Panc1 (cell line): ENCODE measurements at regions not wholly inside any gene's neighbourhood (a gene's known extent, or its start where the extent isn't known, plus 50 kb on each side); places are given as distances from the start of the nearest gene placed in this dataset.

Source experiments
- ATAC-seq: fragments of 200-7000 bp; cut with Tn5 transposase; 2 replicates; pipeline ENCODE4 v1.9.1; 2020; ENCODE audit warnings: mild to moderate bottlenecking, moderate library complexity
- BruUV-seq: library from RNA; stranded (reverse); fragments of 400-500 nt; replicated peaks from 2 replicates; lab custom pipeline; 2021; lab: Mats Ljungman, UMichigan
- CTCF ChIA-PET: fragments of 300-600 bp; sonication (Branson Sonifier 250); formaldehyde crosslinking; loops from one replicate; lab custom pipeline; 2022; ENCODE audit warnings: antibody characterized with exemption; lab: Charles Lee
- POLR2A ChIA-PET: fragments of 300-600 bp; sonication (Branson Sonifier 250); formaldehyde crosslinking; loops from one replicate; lab custom pipeline; 2022; ENCODE audit warnings: antibody characterized with exemption; lab: Charles Lee
- DNase-seq: peaks from one replicate; pipeline ENCODE4 v3.0.0-alpha.2; 2010; ENCODE audit warnings: low read depth, low spot score
- H3K27ac ChIP-seq: 2 replicates; pipeline ENCODE4 v1.5.1; 2011; ENCODE audit warnings: mild to moderate bottlenecking, low read length, inconsistent platforms
- H3K27me3 ChIP-seq: fragments of 200-500 bp; sonication (Bioruptor generic); 2 replicates; pipeline ENCODE4 v1.6.0; 2014; ENCODE audit warnings: low read length, inconsistent platforms; ENCODE audit not compliant: control insufficient read depth, insufficient read depth
- H3K36me3 ChIP-seq: fragments of 200-500 bp; sonication (Bioruptor generic); 2 replicates; pipeline ENCODE4 v1.5.1; 2014; ENCODE audit warnings: inconsistent platforms, mild to moderate bottlenecking, low read length, moderate library complexity; ENCODE audit not compliant: control insufficient read depth, insufficient read depth
- H3K4me1 ChIP-seq: 2 replicates; pipeline ENCODE4 v1.5.1; 2011; ENCODE audit warnings: inconsistent platforms, mild to moderate bottlenecking, low read length, moderate library complexity; ENCODE audit not compliant: control insufficient read depth, insufficient read depth
- H3K4me3 ChIP-seq, 2 experiments: 2 replicates each; pipeline ENCODE4 v1.5.1; 2011 to 2012; ENCODE audit warnings: low read depth in 2 of 2, low read length in 2 of 2, mild to moderate bottlenecking in 2 of 2, inconsistent platforms in 1 of 2, moderate library complexity in 1 of 2
- H3K9me3 ChIP-seq: fragments of 200-500 bp; sonication (Bioruptor generic); 2 replicates; pipeline ENCODE4 v1.5.1; 2014; ENCODE audit warnings: low read depth, mild to moderate bottlenecking, inconsistent platforms, low read length, moderate library complexity; ENCODE audit not compliant: control insufficient read depth, insufficient read depth
- POLR2AphosphoS5 ChIP-seq: IDR thresholded peaks from 2 replicates; pipeline ENCODE4 v1.6.1; 2012; ENCODE audit warnings: mild to moderate bottlenecking, low read depth, low read length, moderate library complexity
- SIN3A ChIP-seq: IDR thresholded peaks from 2 replicates; pipeline ENCODE4 v1.6.1; 2012; ENCODE audit warnings: low read depth, mild to moderate bottlenecking, low read length, moderate library complexity, borderline replicate concordance; ENCODE audit not compliant: insufficient read depth
- TCF7L2 ChIP-seq: IDR thresholded peaks from 2 replicates; pipeline ENCODE4 v1.6.1; 2011; ENCODE audit warnings: mild to moderate bottlenecking, low read depth, low read length, inconsistent platforms
- in situ Hi-C: cut with HindIII; loops from 2 replicates; pipeline ENCODE4 v1.10.0; 2016; ENCODE audit warnings: low sequenced_read_pairs, low pct_unique_long_range_greater_than_20kb
- intact Hi-C: fragments of 100-400 bp; cut with micrococcal nuclease; formaldehyde crosslinking; loops from one replicate; pipeline ENCODE4 v1.10.0; 2022; ENCODE audit not compliant: unreplicated experiment
- TF ChIP-seq, protein P1 (sequence below): fragments of 450-650 bp; IDR thresholded peaks from 2 replicates; pipeline ENCODE4 v1.5.1; 2017; ENCODE audit warnings: mild to moderate bottlenecking
- TF ChIP-seq, protein P2 (sequence below), 2 experiments: IDR thresholded peaks; 2 replicates each; pipeline ENCODE4 v1.6.1; 2011 to 2012; ENCODE audit warnings: low read depth in 2 of 2, control low read depth in 1 of 2, low read length in 1 of 2, mild to moderate bottlenecking in 1 of 2, moderate library complexity in 1 of 2; ENCODE audit not compliant: insufficient read depth in 1 of 2

DNA sequence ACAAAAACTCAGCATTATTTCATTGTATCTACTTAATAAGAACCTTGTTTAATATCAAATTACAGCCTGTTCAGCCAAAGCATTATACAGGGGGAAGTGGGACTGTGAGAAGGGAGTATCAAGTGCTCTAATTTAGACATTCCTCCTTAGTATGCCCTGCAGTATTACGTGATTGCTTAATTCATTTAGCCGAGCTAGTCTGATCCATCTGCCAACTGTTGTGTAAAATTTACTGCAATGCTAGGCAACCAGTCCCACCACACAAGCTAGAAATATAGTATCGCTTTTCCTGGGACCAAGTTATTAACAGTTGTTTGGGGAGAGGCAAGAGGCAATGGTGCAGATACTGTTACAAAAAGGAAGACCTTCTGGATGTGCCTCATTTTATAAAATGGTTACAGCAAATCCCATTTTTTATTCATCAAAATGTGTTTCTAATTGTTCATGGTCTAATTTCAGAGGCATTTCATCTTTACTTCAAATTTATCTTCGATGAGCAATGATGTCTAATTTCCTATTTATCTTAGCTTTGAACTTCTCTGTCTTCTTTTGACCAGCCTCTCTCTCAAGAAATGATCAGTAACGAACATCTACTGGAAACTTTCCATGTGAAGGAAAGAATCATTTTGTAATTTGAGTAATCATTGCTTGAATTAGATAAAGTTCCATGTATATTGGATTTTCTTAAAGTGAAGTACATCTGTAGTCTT lies 283.3 kb downstream of the DUSP10 start:
- ChIA-PET POLR2A (no interaction called here), CTCF (no interaction called here)
- Histone ChIP-seq H3K4me1 (no peaks in the 10 kb centered on the region), H3K36me3 (no peaks in the 10 kb centered on the region), H3K27me3 (no peaks in the 10 kb centered on the region), H3K27ac (no peak overlapping the region), H3K4me3 (no peak overlapping the region), H3K9me3 (no peaks in the 10 kb centered on the region)
- TF ChIP-seq, protein P1, sequence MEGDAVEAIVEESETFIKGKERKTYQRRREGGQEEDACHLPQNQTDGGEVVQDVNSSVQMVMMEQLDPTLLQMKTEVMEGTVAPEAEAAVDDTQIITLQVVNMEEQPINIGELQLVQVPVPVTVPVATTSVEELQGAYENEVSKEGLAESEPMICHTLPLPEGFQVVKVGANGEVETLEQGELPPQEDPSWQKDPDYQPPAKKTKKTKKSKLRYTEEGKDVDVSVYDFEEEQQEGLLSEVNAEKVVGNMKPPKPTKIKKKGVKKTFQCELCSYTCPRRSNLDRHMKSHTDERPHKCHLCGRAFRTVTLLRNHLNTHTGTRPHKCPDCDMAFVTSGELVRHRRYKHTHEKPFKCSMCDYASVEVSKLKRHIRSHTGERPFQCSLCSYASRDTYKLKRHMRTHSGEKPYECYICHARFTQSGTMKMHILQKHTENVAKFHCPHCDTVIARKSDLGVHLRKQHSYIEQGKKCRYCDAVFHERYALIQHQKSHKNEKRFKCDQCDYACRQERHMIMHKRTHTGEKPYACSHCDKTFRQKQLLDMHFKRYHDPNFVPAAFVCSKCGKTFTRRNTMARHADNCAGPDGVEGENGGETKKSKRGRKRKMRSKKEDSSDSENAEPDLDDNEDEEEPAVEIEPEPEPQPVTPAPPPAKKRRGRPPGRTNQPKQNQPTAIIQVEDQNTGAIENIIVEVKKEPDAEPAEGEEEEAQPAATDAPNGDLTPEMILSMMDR = no peak
- ATAC-seq (no peak), DNase-seq (no peak)
- BruUV-seq = no TSS peak
- intact Hi-C loops = no loop called here
- in situ Hi-C loops = no loop called here

DNA sequence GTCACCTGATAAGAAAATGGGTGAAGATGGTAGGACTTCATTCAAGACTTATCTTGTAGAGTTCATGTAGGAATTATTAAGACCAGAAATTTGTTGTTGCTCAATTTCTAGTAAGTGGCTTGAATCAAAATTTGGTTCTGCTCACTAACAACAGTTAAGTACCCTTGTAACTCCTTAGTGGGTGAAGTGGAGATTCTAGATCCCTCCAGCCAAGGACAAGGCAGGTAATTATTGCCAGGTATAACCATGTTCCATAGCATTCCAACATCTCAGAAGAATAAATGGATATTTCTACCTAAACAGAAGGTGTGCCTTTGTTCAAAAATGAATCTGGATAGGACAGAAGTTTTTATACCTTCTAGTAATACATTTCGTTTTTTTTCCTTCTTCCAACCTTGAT lies 282.3 kb downstream of the DUSP10 start:
- DNase-seq = no peak
- TF ChIP-seq, protein P1 = no peak
- TF ChIP-seq POLR2AphosphoS5 (no peak), SIN3A (no peak), TCF7L2 (no peak)
- TF ChIP-seq, protein P2, sequence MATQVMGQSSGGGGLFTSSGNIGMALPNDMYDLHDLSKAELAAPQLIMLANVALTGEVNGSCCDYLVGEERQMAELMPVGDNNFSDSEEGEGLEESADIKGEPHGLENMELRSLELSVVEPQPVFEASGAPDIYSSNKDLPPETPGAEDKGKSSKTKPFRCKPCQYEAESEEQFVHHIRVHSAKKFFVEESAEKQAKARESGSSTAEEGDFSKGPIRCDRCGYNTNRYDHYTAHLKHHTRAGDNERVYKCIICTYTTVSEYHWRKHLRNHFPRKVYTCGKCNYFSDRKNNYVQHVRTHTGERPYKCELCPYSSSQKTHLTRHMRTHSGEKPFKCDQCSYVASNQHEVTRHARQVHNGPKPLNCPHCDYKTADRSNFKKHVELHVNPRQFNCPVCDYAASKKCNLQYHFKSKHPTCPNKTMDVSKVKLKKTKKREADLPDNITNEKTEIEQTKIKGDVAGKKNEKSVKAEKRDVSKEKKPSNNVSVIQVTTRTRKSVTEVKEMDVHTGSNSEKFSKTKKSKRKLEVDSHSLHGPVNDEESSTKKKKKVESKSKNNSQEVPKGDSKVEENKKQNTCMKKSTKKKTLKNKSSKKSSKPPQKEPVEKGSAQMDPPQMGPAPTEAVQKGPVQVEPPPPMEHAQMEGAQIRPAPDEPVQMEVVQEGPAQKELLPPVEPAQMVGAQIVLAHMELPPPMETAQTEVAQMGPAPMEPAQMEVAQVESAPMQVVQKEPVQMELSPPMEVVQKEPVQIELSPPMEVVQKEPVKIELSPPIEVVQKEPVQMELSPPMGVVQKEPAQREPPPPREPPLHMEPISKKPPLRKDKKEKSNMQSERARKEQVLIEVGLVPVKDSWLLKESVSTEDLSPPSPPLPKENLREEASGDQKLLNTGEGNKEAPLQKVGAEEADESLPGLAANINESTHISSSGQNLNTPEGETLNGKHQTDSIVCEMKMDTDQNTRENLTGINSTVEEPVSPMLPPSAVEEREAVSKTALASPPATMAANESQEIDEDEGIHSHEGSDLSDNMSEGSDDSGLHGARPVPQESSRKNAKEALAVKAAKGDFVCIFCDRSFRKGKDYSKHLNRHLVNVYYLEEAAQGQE (IDR thresholded peaks at IDR 0.05; ENCODE audit: insufficient read depth in 1 of 2, low read depth in 2 of 2, low read length in 1 of 2) = no peak
- no peak for ATAC-seq
- intact Hi-C loops = no loop called here
- no peaks in the 10 kb centered on the region for H3K4me1 ChIP-seq
- H3K36me3 ChIP-seq = no peaks in the 10 kb centered on the region
- no peak overlapping the region for H3K27ac ChIP-seq
- BruUV-seq = no TSS peak
- POLR2A ChIA-PET = no interaction called here
- no peak overlapping the region for H3K4me3 ChIP-seq
- in situ Hi-C loops = no loop called here
- H3K27me3 ChIP-seq = no peaks in the 10 kb centered on the region
- H3K9me3 ChIP-seq = no peaks in the 10 kb centered on the region
- CTCF ChIA-PET = no interaction called here
